ENCODE measurements at regions not wholly inside any gene's neighbourhood (a gene's known extent, or its start where the extent isn't known, plus 50 kb on each side); places are given as distances from the start of the nearest gene placed in this dataset.

GRCh38 chr18:55866006-55866405, 278.0 kb upstream of the TCF4 start:
- no peak for TF ChIP-seq CTCF (IDR thresholded peaks at IDR 0.05; ENCODE audit: insufficient read depth, low read depth, low read length)
- TF ChIP-seq EZH2 (IDR thresholded peaks at IDR 0.05; ENCODE audit: insufficient read depth, low read length), result no peak
